ENCODE measurements at regions not wholly inside any gene's neighbourhood (a gene's known extent, or its start where the extent isn't known, plus 50 kb on each side); places are given as distances from the start of the nearest gene placed in this dataset.

DNA sequence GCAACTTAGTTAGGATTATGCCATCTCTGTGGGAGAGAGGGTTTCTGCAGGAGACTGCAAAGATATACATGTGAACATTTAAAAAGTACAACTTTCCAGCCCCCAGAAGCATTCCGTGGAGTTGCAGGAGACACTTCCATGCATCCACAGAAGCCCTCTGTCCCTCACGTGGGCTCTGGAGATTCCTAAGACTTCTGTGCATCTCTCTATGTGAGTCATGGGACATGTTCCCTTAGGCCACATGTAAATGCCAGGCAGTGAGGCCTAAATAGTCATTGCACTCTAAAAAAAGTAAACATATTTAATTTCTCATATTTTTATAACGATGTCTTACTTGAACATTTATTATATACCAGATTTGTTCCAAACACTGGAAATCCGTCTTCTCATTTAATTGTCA is 126.5 kb upstream of the ROPN1 start:
- Histone ChIP-seq H3K36me3 (ENCODE audit: control insufficient read depth, insufficient read depth, low read length) (no peaks in the 10 kb centered on the region), H3K4me3 (ENCODE audit: low read depth, low read length) (no peak overlapping the region), H3K27ac (no peak overlapping the region), H3K79me2 (peaks cover 10% of the 10 kb centered on the region), H2AFZ (no peak overlapping the region), H3K9ac (no peak overlapping the region), H3K4me1 (peaks cover 11% of the 10 kb centered on the region), H3K4me2 (ENCODE audit: low read length) (no peak overlapping the region), H3K27me3 (ENCODE audit: control insufficient read depth, insufficient read depth, low read length) (no peaks in the 10 kb centered on the region), H3K9me3 (ENCODE audit: control insufficient read depth, low read length) (no peaks in the 10 kb centered on the region)
- TF ChIP-seq, protein P1, sequence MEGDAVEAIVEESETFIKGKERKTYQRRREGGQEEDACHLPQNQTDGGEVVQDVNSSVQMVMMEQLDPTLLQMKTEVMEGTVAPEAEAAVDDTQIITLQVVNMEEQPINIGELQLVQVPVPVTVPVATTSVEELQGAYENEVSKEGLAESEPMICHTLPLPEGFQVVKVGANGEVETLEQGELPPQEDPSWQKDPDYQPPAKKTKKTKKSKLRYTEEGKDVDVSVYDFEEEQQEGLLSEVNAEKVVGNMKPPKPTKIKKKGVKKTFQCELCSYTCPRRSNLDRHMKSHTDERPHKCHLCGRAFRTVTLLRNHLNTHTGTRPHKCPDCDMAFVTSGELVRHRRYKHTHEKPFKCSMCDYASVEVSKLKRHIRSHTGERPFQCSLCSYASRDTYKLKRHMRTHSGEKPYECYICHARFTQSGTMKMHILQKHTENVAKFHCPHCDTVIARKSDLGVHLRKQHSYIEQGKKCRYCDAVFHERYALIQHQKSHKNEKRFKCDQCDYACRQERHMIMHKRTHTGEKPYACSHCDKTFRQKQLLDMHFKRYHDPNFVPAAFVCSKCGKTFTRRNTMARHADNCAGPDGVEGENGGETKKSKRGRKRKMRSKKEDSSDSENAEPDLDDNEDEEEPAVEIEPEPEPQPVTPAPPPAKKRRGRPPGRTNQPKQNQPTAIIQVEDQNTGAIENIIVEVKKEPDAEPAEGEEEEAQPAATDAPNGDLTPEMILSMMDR (IDR thresholded peaks at IDR 0.05): no peak

DNA sequence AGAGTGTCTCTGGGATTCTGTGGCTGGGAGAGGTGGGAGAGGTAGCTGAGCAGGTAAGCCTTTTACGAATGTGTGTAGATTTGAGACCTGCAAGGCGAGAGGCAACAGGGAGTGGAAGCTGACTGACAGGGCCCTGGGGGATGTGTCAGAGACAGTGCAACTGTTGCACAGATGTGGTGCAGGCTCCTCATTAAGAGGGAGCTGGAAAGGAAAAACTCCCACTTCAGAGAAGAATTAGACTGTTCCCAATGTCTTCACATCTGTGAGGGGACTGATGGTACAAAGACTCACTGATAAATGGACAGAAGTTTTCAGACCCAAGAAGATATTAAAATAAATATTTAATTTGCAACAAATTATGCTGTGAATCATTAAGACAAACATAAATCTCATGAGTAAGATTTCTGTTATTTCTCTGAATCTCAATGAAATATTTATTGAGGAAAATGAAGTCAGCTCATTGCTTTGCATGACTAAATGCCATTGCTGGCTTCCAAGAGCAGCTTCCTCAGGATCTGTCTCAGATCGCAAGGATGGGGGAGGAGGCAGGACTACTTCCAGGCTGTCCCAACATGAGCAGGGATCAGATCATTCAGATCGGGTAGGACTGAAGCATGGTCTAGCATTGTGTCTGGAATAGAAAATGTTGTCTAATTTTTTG is 127.3 kb upstream of the ROPN1 start:
- no peak overlapping the region for H3K9ac ChIP-seq
- peaks cover 3% of the 10 kb centered on the region for H3K79me2 ChIP-seq
- no peaks in the 10 kb centered on the region for H3K27me3 ChIP-seq (ENCODE audit: control insufficient read depth, insufficient read depth, low read length)
- no peak overlapping the region for H3K4me3 ChIP-seq (ENCODE audit: low read depth, low read length)
- no peak overlapping the region for H3K4me2 ChIP-seq (ENCODE audit: low read length)
- no peak overlapping the region for H2AFZ ChIP-seq
- H3K36me3 ChIP-seq (ENCODE audit: control insufficient read depth, insufficient read depth, low read length): no peaks in the 10 kb centered on the region
- no peak overlapping the region for H3K27ac ChIP-seq
- peaks cover 11% of the 10 kb centered on the region for H3K4me1 ChIP-seq
- no peaks in the 10 kb centered on the region for H3K9me3 ChIP-seq (ENCODE audit: control insufficient read depth, low read length)
- TF ChIP-seq, protein P1 (IDR thresholded peaks at IDR 0.05): no peak

DNA sequence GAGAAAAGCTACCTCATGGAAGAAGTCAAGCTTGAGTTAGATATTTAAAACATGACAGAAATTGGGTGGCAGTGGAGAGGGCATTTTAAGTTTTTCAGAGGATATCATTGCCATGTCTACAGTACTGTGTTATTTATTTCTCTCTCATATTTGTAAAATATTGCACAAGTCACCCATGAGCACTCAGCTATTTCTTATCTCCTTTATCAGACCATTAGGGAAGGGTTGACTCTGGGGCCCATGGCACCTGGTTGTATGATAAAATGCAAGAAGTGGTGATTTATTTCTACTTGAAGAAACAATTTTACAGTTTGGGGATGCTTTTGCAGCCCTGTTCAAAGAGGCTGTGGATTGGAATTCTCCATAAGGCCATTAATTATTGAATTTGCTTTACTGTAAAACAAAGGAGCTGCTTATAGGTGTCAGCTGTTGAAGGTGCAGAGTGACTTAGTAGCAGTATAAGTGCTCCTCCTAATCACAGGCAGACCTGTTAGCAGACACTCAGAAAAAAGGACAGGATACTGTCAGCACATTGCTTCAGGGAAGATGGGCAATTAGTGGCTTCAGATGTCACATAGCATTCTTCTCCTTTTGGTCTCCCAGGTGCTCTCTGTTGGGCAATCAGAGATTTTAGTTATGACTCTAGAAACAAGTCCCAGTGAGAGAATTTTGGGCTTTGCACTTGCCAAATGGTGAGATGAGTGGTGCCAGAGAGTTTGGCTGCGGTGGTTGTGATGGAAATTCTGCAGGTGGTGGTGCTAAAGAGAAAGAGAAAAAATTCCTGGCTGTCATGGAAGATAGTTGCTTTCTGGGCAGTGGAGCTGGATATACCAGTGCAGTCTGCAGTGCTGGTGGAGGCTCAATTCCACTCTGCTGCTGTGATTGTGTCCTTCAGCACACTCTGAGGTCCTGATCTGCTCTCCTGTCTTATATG is 129.7 kb upstream of the ROPN1 start:
- Histone ChIP-seq H3K4me3 (ENCODE audit: low read depth, low read length) (no peak overlapping the region), H3K27ac (no peak overlapping the region), H3K4me1 (peaks cover 5% of the 10 kb centered on the region), H3K4me2 (ENCODE audit: low read length) (no peak overlapping the region), H3K9ac (no peak overlapping the region), H2AFZ (no peak overlapping the region), H3K27me3 (ENCODE audit: control insufficient read depth, insufficient read depth, low read length) (no peaks in the 10 kb centered on the region), H3K36me3 (ENCODE audit: control insufficient read depth, insufficient read depth, low read length) (no peaks in the 10 kb centered on the region), H3K9me3 (ENCODE audit: control insufficient read depth, low read length) (no peaks in the 10 kb centered on the region), H3K79me2 (peaks cover 4% of the 10 kb centered on the region)
- TF ChIP-seq, protein P1 (IDR thresholded peaks at IDR 0.05): no peak

- no peaks in the 10 kb centered on the region for H3K9me3 ChIP-seq (ENCODE audit: control insufficient read depth, low read length)
- TF ChIP-seq, protein P1 (IDR thresholded peaks at IDR 0.05): no peak
- no peak overlapping the region for H3K4me3 ChIP-seq (ENCODE audit: low read depth, low read length)
- peaks cover 9% of the 10 kb centered on the region for H3K4me1 ChIP-seq
- no peak overlapping the region for H3K4me2 ChIP-seq (ENCODE audit: low read length)
- H3K27me3 ChIP-seq (ENCODE audit: control insufficient read depth, insufficient read depth, low read length): no peaks in the 10 kb centered on the region
- no peak overlapping the region for H3K27ac ChIP-seq
- no peaks in the 10 kb centered on the region for H3K36me3 ChIP-seq (ENCODE audit: control insufficient read depth, insufficient read depth, low read length)
- H3K79me2 ChIP-seq: peaks cover 17% of the 10 kb centered on the region
- no peak overlapping the region for H2AFZ ChIP-seq
- H3K9ac ChIP-seq: no peak overlapping the region
These were observed 133.4 kb upstream of the ROPN1 start for GRCh38 chr3:124125315-124125714.

All from parathyroid adenoma (tissue), 2 donors.